Loucy (cell line): ENCODE measurements at regions not wholly inside any gene's neighbourhood (a gene's known extent, or its start where the extent isn't known, plus 50 kb on each side); places are given as distances from the start of the nearest gene placed in this dataset.

Experiments
- H2AFZ ChIP-seq: fragments of 200-600 bp; sonication (generic); 2 replicates; pipeline ENCODE4 v1.6.0; 2016; ENCODE audit warnings: antibody characterized with exemption, mild to moderate bottlenecking, low read length, moderate library complexity
- H3F3A ChIP-seq: fragments of 200-600 bp; 2 replicates; pipeline ENCODE4 v1.6.0; 2016; ENCODE audit warnings: antibody characterized with exemption, low read depth, mild to moderate bottlenecking
- H3K27me3 ChIP-seq: fragments of 200-600 bp; sonication (generic); 2 replicates; pipeline ENCODE4 v1.6.1; 2014; ENCODE audit warnings: low read length, mild to moderate bottlenecking; ENCODE audit not compliant: insufficient read depth, poor library complexity, severe bottlenecking
- H3K36me3 ChIP-seq: fragments of 200-600 bp; sonication (generic); 2 replicates; pipeline ENCODE4 v1.6.1; 2016; ENCODE audit warnings: low read length; ENCODE audit not compliant: insufficient read depth
- H3K4me1 ChIP-seq: fragments of 200-600 bp; sonication (generic); 2 replicates; pipeline ENCODE4 v1.5.1; 2014; ENCODE audit warnings: low read length, mild to moderate bottlenecking; ENCODE audit not compliant: insufficient read depth, poor library complexity, severe bottlenecking
- H3K4me2 ChIP-seq: fragments of 200-600 bp; sonication (generic); 2 replicates; pipeline ENCODE4 v1.6.0; 2014; ENCODE audit warnings: antibody characterized with exemption, low read length, low read depth, mild to moderate bottlenecking; ENCODE audit not compliant: poor library complexity, severe bottlenecking
- H3K4me3 ChIP-seq: fragments of 200-600 bp; sonication (generic); 2 replicates; pipeline ENCODE4 v1.5.1; 2014; ENCODE audit warnings: low read length, mild to moderate bottlenecking, mixed read lengths; ENCODE audit not compliant: poor library complexity, severe bottlenecking
- H3K79me2 ChIP-seq: fragments of 200-600 bp; sonication (generic); 2 replicates; pipeline ENCODE4 v1.6.1; 2014; ENCODE audit warnings: low read length; ENCODE audit not compliant: insufficient read depth
- H3K9ac ChIP-seq: fragments of 200-600 bp; sonication (generic); 2 replicates; pipeline ENCODE4 v1.6.0; 2014; ENCODE audit warnings: mild to moderate bottlenecking, low read depth, low read length, moderate library complexity; ENCODE audit not compliant: poor library complexity, severe bottlenecking
- H3K9me2 ChIP-seq: fragments of 200-600 bp; sonication (generic); replicated peaks from 2 replicates; pipeline ENCODE4 v1.6.1; 2016; ENCODE audit warnings: low read depth, low read length, mixed read lengths
- H3K9me3 ChIP-seq: fragments of 200-600 bp; sonication (generic); 2 replicates; pipeline ENCODE4 v1.6.1; 2014; ENCODE audit warnings: mild to moderate bottlenecking, antibody characterized with exemption, low read length, low read depth; ENCODE audit not compliant: insufficient read depth
- H4K20me1 ChIP-seq: fragments of 200-600 bp; sonication (generic); 2 replicates; pipeline ENCODE4 v1.6.0; 2014; ENCODE audit warnings: antibody characterized with exemption, low read length, mild to moderate bottlenecking; ENCODE audit not compliant: insufficient read depth, poor library complexity, severe bottlenecking
- EZH2phosphoT487 ChIP-seq: fragments of 200-600 bp; IDR thresholded peaks from 2 replicates; pipeline ENCODE4 v1.6.1; 2018; ENCODE audit warnings: antibody characterized with exemption, mild to moderate bottlenecking, moderate library complexity, borderline replicate concordance
- TF ChIP-seq, protein P1 (sequence below): fragments of 200-600 bp; sonication (generic); conservative IDR thresholded peaks from 2 replicates; pipeline ENCODE4 v1.5.1; 2014; ENCODE audit warnings: mild to moderate bottlenecking, antibody characterized with exemption, low read length

GRCh38 chr7:109073543-109073942 lies 503.9 kb downstream of the DNAJB9 start:
- Histone ChIP-seq H3K4me3 (no peak overlapping the region), H3K36me3 (no peaks in the 10 kb centered on the region), H3K27me3 (no peaks in the 10 kb centered on the region), H3K4me1 (no peaks in the 10 kb centered on the region), H4K20me1 (no peaks in the 10 kb centered on the region), H3K9ac (no peak overlapping the region), H3K9me3 (no peaks in the 10 kb centered on the region), H3K79me2 (no peaks in the 10 kb centered on the region), H3K9me2 (no peaks in the 10 kb centered on the region), H2AFZ (no peak overlapping the region), H3K4me2 (no peak overlapping the region), H3F3A (no peaks in the 10 kb centered on the region)
- TF ChIP-seq, protein P1, sequence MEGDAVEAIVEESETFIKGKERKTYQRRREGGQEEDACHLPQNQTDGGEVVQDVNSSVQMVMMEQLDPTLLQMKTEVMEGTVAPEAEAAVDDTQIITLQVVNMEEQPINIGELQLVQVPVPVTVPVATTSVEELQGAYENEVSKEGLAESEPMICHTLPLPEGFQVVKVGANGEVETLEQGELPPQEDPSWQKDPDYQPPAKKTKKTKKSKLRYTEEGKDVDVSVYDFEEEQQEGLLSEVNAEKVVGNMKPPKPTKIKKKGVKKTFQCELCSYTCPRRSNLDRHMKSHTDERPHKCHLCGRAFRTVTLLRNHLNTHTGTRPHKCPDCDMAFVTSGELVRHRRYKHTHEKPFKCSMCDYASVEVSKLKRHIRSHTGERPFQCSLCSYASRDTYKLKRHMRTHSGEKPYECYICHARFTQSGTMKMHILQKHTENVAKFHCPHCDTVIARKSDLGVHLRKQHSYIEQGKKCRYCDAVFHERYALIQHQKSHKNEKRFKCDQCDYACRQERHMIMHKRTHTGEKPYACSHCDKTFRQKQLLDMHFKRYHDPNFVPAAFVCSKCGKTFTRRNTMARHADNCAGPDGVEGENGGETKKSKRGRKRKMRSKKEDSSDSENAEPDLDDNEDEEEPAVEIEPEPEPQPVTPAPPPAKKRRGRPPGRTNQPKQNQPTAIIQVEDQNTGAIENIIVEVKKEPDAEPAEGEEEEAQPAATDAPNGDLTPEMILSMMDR, result no peak
- no peak for TF ChIP-seq EZH2phosphoT487

- Histone ChIP-seq H3K9me2 (no peaks in the 10 kb centered on the region), H3K79me2 (no peaks in the 10 kb centered on the region), H3K9me3 (no peaks in the 10 kb centered on the region), H3F3A (no peaks in the 10 kb centered on the region), H3K4me1 (no peaks in the 10 kb centered on the region), H3K27me3 (no peaks in the 10 kb centered on the region), H3K4me3 (no peak overlapping the region), H3K36me3 (no peaks in the 10 kb centered on the region), H4K20me1 (no peaks in the 10 kb centered on the region), H3K4me2 (no peak overlapping the region), H2AFZ (no peak overlapping the region), H3K9ac (no peak overlapping the region)
- TF ChIP-seq, protein P1, result no peak
- TF ChIP-seq EZH2phosphoT487, result no peak
These were observed 506.8 kb downstream of the DNAJB9 start for GRCh38 chr7:109076396-109076972.

DNA sequence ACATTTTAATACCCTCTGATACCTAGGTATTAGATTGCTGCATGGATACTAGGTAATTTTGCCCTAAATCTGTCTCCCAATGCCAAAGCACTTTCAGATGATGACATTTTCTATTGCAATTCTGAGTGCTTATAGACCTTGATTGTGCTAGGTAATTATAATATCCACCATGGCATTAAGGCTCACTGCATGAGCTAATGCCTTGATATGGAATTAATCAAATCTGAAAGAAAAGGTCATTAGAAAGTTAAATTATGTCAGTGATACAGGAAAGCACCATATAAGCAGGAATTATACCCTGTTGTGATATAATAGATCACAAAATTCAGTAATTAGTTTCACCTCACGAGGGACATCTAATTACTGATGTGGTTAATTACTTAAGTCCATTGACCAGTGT lies 521.4 kb downstream of the DNAJB9 start:
- Histone ChIP-seq H3K27me3 (no peaks in the 10 kb centered on the region), H3K4me1 (no peaks in the 10 kb centered on the region), H3K4me2 (no peak overlapping the region), H2AFZ (no peak overlapping the region), H3K4me3 (no peak overlapping the region), H3K36me3 (no peaks in the 10 kb centered on the region), H3K9ac (no peak overlapping the region), H4K20me1 (no peaks in the 10 kb centered on the region), H3K9me2 (no peaks in the 10 kb centered on the region), H3F3A (no peaks in the 10 kb centered on the region), H3K9me3 (no peaks in the 10 kb centered on the region), H3K79me2 (no peaks in the 10 kb centered on the region)
- no peak for TF ChIP-seq EZH2phosphoT487
- TF ChIP-seq, protein P1, result no peak
